HG03097 (cell line): ENCODE measurements at regions not wholly inside any gene's neighbourhood (a gene's known extent, or its start where the extent isn't known, plus 50 kb on each side); places are given as distances from the start of the nearest gene placed in this dataset.

Experiments used
- ATAC-seq: cut with Tn5 transposase; IDR thresholded peaks from one replicate; pipeline ENCODE4 v1.9.1; 2021; ENCODE audit not compliant: unreplicated experiment, low FRiP score

DNA sequence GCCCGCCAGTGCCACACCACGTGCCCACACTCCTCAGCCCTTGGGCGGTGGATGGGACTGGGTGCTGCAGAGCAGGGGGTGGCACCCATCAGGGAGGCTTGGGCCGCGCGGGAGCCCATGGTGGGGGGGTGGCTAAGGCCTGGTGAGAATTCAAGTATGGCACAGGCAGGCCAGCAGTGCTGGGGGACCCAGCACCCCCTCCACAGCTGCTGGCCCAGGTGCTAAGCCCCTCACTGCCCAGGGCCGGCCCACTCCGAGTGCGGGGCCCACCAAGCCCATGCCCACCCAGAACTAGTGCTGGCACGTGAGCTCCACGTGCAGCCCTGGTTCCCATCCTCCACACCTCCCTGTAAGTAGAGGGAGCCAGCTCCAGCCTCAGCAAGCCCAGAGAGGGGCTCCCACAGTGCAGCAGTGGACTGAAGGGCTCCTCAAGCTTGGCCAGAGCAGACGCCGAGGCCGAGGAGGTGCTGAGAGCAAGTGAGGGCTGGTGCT is 1091.1 kb upstream of the GJE1 start:
- no peak for ATAC-seq

DNA sequence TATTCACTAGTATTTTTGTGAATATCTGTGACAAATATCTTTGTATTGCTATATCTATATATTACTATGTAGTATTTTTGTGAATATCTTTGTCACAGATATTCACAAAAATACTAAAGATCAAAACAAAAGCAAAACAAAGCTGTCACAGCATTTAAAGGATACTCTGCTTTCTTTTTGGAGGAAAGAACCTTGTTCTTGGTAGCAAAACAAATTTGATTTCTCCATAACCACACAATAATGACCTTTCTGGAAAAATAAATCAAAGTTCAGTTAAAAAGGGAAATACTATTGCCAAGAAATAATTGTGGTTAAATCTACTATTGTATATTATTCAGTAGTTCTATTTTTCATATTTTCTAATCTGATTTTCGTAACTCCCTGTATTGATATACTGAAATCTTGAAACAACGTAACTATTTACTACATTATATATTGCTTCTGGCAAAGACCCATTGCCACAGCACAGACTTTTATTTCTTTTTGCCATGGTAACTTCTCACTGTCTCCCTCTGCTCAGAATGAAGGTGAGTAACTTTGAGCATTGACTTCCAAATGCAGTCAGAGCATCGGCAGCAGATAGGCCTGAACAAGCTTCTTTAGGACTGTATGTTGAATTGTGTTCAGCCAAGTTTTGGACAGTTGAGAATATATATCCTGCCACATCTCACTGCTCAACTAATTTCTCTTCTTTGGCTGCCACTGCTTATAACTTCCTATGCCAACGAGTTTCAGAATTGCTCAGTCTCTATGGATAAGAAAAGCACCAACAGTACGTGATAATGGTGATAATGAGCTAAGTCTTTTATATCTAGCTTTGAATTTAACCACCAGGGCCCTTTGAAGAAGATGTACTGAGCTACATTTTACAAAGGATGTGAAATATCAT is 1097.2 kb upstream of the GJE1 start:
- ATAC-seq = no peak

DNA sequence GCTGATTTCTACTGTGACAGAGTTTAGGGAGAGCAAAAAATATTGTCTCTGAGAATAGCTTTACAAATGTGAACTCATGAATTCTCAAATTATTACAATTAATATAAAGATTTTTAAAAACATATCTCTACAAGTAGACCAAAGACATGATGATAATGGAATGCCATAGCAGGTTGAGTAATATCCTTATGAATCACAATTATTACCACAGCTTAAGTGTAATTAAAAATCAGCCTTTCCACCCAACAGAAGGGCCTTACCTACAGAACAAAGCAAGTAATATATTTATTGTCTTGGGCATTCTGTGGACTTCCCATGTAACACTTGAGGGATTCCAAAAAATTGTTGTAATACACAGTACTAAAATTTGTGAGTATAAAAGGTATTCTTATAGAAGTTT is 1099.6 kb upstream of the GJE1 start:
- no peak for ATAC-seq

DNA sequence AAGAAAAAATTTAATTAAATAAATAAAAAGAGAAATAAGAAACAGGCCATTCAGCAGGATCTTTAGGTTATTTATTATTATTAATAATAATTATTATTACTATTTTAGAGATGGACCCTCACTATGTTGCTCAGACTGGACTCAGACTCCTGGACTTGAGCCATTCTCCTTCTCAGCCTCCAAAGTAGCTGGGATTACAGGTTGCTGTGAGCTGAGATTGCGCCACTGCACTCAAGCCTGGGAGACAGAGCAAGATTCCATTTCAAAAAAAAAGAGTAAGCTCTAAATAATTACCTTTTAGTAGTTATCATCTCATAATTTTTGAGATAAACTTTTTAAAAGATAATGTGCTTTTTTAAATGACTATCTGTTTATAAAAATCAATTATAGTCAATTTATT is 1102.8 kb upstream of the GJE1 start:
- no peak for ATAC-seq

DNA sequence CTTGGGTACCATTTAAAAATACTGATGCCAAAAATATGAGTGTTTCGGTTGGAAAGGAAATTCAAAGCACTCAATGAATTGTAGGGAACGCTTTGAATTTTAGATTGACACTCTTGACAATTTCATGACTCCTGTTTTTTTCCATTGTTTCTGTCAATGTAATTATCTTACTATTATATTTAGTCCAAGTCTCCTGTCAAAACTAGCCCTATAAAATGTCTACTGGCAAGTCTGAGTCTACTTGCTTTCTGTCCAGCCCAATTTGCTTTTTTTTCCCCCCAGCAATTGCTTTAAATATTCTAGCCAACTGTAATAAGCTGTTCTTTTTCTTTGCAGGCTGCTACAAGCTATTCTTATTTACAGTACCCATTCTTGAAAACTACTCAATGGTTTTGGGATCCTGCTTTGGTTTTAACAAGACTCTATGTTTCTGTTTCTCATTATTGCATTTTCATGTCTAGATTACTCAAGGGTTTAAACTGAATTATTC is 1103.9 kb upstream of the GJE1 start:
- ATAC-seq = no peak

DNA sequence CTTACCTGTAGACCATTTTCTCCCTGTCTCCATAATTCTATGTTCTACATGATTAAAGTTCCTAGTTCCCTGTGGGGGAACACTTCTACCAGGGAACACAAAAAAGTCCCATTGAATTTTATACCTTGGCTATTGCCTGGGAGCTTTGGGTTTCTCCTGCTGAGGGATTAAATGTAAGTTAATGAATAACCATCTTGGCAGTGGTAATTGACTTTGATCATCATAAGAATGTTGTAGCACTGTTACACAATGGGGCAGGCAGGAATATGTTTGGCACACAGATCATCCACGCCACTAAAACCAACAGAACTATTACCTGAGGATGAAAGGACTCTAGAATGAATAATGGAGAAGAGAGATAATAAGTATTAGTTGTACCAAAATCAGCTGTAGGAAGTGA is 1106.2 kb upstream of the GJE1 start:
- ATAC-seq = no peak

DNA sequence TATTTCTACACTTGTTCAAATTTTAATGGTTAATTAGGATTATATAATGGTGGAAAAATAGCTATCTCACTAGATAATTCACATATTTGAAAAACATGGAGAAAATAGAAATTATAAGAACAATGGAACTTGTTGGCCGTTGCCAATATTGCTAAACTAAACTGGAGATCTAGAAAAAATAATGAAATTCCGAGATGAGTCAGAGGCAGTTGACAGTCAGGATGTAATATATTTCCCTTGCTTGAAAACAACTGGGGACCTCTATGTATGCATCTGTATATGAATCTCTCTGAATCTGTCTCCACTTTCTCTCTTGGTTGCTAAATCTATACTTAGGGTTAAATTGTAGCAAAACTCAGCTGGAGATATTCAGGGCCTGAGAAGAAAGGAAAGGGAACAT is 1108.2 kb upstream of the GJE1 start:
- no peak for ATAC-seq

DNA sequence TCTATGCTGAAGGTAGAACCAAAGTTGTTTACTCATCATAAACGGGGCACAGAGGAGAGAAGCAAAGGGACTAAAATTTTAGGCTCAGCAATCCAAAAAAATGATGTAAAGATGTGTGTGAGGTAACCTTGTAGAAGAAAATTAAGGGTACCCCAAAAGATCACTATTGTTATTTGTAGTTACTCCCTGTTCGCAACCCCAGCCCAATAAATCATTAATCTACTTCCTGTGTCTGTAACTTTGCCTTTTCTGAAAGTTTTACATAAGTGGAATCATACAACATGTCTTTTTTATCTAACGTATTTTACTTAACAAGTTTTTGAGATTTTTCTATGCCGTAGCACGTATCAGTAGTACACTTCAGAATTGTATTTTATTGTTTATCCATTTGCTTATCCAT is 1114.8 kb upstream of the GJE1 start:
- no peak for ATAC-seq

DNA sequence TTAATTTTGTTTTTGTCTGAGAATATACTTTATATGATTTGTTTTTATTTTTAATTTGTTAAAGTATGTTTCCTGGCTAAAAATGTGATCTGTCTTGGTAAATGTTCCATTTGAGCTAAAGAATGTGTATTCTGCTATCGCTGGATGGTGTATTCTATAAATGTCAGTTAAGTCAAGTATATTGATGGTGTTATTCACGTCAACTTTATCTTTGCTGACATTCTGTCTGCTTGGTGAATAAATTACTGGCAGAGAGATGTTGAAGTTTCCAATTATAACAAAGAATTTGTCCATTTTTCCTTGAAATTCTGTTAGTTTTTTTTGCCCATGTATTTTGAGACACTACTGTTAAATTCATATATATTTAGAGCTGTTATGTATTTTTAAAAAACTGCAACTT is 1131.8 kb upstream of the GJE1 start:
- ATAC-seq = no peak

DNA sequence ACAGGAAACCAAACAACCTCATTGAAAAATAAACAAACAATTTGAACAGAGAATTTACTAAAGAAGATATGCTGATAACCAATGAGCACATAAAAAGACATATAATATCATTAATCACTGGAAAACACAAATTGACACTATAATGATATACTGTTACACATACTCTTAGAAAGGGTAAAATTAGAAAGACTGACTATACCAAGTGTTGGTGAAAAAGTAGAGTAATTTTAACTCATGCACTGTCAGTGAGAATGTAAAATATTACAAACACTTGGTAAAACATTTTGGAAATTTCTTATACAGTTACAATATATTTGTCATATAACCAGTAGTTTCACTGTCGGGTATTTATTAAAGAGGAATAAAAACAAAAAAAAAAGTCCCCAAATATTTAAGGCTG is 1139.2 kb upstream of the GJE1 start:
- ATAC-seq = no peak

DNA sequence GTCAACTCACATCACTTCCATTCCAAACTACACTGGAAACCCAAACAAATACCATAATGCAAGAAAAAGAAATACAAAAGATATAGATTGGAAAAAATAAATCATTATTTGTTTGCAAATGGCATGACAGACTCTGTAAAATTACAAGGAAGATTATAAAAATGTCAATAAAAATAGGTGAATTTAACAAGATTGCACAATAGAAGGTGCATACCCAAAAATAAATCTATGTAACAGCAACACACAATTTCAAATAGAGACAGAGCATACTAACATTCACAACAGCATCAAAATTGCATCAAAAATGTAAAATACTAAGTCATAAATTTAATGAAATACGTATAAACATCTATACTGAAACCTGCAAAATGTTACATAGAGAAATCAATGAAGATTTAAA is 1140.0 kb upstream of the GJE1 start:
- no peak for ATAC-seq

DNA sequence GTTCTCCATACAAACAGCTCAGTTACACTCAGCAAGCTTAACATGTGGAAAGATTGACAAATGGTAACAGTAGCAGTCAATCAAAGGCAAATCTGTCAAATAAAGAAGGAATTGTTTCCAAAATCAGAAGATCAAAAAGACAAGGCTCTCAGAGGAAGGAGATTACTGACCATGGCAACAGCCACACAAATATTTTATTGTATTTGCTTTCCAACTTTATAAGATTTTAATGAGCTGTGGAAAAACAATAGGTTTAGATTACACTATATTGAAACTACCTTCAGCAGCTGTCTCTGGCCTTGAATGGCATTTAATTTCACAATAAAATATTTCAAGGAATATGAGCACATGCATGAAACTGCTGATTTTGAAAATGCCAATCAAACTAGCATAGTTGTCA is 1143.9 kb upstream of the GJE1 start:
- ATAC-seq = no peak

DNA sequence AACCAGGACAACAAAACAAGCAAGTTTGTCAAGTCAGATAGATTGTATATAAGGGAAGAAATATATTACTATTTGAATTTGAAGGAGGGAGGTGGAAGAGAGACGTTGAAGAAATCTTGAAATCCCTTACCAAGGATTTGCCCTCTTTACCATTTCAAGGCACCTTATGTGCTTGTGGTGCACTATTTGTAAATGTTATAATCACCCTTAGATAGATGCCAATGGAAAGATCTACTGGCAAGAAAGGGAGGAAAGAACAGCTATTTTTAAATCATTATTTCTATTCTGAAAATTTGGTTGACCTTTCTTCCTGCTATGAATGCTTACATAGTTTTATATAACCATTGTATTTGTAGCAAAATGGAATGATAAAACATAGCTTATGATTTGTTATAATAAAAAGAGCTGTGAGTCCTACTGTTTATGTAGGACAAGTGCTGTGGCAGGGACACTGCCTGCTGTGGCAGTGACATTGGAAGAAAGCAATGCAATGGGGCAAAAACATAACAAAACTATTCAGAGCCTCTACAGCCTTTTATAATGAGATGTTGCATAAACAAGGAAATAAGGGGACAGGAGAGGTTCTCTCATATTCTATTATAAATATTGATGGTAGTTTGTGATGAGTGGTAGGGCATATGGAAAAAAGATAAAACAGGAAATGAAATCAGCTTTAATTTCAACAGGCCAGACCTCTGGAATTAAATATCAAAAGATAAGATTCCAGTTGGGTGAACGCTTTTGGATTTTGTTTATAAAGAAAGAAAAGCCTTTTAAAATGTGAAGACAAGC is 1145.2 kb upstream of the GJE1 start:
- no peak for ATAC-seq

DNA sequence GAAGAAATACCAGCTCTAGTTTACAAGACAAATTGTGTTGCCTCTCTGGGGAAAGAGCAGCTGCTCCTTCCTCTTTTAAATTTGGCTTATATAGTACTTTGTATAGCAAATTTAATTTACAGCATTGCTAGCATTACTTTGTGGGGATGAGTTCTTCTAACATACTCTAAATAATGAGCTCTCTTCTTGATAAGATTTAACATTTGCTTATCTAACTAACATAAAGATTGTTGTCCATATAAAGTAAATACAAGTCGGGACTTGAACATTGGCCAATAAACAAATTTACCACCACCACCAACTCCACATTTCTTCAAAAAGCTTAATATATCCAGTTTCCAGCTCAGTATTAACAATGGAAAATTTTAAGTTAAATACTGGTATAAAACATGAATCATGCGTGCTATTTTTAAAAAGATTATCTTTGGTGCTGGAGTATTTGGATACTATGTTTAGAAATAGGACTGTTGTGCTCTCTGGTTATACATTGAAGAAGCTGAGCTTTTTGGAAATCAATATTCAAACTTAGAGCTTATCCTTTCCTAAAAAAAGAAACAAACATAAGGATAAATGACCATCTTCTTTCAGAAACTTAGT is 1146.9 kb upstream of the GJE1 start:
- ATAC-seq = no peak

DNA sequence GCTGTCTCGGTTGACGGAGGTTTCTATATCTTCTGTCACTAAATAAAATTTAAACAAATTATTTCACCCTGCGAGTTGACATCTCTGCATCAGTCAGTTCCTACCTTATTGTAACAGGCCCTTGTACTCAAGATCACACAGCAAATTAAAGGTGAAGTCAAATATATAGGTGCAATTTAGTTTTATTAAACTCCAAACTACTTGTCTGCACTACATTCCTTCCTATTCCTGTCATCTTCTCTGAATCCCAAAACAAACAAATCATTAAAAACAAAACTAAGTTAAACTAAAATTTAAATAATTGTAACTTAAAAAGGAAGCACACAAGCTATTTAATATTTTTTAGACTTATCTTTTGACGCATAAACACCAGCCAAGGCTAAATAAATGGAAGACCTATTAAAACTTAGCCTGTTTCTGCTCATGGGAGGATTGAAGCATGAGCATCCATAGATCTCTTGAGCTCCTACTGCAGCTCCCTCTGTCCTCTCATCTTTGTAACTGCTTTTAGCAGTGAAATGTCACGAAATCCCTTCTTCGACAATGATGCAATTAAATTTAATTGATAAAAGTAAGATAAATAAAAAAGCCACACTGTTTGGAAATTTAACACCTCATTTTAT is 1152.3 kb upstream of the GJE1 start:
- no peak for ATAC-seq

DNA sequence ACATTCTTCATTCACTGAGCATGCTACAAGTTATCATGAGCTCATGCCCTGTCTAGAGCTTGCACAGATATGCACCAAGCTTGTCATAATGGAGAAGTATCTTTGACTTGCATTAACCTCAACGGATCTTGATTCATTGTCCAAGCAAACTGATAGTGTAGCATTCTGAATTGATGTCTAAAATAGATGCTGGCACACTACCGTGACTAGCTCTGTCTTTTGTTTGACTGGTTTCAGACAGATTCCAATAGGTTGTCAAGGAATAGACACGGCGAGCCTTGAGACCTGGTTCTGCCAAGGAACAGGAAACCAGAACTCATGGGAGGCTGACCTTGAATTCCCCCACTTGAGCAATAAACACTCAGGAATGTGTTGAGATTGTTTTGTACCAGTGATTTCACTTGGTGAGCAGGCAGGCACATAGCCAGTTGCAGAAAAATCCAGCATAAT is 1153.1 kb upstream of the GJE1 start:
- no peak for ATAC-seq

DNA sequence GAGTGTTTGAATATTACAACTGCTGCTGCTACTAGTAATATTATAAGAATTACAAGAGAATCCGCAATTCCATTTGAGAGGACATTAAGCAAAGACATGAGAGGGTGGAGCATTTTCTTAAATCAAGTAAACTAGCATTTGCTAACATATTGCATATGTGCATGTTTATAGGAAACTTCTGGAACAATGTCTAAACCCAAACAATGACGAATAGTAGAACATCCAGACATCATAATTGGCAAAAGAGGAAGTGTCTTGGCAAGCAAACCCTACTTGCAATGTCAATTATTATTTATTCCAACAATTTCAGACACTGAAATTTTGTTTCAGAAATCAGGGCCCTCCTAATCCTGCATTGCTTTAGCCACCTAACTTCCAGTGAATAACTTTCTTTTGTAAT is 1155.3 kb upstream of the GJE1 start:
- ATAC-seq = no peak

DNA sequence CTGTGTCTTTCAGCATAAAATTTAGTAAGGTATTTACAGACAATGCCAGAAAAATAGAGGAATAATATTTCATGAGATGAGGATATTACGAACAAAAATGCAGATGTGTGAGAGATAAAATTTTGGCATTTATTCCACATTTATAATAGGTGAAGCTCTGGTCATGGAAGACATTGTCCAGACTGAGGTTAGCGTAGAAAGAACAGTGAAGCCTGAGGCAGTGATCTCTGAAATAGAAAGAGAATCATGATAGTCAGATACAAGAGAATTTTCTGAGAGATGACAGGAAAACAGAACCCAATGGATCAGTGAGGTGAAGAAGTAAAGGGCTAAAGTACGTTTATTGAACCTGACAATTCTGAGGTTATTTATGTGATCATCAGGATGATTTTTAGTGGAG is 1155.9 kb upstream of the GJE1 start:
- no peak for ATAC-seq

DNA sequence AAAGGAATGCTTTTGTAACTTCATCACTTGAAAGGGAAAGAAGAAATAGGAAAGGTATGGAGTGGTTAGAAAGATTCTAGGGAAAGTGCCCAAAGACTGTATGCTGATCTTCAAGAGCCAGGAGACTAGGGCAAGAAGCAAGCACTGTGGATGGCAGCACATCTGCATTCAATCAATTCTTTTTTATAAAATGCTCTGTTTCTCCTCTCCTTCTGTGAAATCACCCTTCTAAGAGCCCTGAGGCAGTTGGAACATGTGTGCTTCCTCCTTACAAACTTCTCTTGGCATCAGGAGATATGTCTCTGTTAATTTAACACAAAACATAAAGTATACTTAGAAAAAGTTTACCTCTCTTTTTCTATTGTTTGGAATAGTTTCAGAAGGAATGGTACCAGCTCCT is 1162.2 kb upstream of the GJE1 start:
- no peak for ATAC-seq

DNA sequence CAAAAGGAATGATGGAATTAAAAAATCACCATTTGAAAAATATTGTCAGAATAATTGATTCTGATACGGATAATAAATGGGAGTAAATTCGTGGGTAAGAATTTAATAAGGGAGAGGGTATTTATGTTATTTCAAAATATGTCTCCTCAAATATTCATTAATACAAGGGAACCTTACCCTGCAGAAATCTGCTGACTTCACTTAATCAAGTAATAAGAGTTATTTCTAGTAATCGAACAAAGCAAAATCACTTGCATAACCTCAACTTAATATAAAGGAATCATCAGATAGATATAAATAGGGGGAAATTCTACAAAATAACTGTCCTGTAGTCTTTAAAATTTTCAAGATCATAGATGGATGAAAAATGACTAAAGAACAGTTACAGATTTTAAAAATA is 1164.7 kb upstream of the GJE1 start:
- ATAC-seq = no peak

DNA sequence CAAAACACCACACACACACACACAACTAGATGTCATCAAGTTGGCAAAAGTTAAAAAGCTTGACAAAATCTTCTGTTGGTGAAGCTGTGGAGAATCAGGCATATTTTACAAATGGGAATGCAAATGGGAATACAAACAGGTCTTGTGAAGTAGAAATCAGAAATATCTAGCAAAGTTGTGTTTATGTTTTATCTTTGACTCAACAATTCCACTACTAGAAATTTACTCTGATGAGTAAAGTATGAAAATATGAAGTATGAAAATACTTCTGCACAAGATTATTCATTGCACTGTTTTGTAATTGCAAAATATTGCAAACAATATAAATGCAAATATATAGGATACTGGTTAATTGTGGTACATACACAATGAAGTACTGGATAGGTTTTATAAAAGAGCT is 1166.0 kb upstream of the GJE1 start:
- no peak for ATAC-seq
